ENCODE measurements at regions not wholly inside any gene's neighbourhood (a gene's known extent, or its start where the extent isn't known, plus 50 kb on each side); places are given as distances from the start of the nearest gene placed in this dataset.

DNA sequence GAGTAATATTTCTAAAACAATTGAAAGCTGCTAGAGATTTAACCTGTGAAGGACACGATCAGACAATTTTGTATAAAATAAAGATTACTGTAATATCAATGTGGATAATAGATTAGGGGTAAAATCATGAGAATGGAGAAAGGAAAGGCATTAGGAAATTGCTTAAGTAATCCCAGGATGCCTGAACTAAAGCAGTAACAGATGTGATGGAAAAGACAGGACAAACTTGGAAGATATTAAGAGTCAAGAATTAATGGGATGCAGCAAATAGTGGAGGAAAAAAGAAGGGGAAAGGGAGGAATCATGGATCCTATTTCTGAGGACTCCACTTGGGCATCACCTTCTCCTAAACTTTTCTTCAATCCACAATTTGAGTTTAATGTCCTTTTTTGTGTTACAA lies 437.1 kb upstream of the PMFBP1 start (continued):
- TF ChIP-seq ZBTB34 (CRISPR knock-in tag; IDR thresholded peaks at IDR 0.05) (no peak), BRF1 (IDR thresholded peaks at IDR 0.05; ENCODE audit: borderline replicate concordance, extremely low read depth, insufficient read length) (no peak), TAF1 (IDR thresholded peaks at IDR 0.05; ENCODE audit: control insufficient read depth, extremely low read depth, insufficient read depth, low read length, severe bottlenecking) (no peak), ZNF717 (CRISPR knock-in tag; IDR thresholded peaks at IDR 0.05) (no peak), IRF1 (CRISPR knock-in tag; IDR thresholded peaks at IDR 0.05; ENCODE audit: borderline replicate concordance) (no peak), DPF2 (IDR thresholded peaks at IDR 0.05) (no peak), GATAD2B (IDR thresholded peaks at IDR 0.05; ENCODE audit: borderline replicate concordance) (no peak), PRPF4 (IDR thresholded peaks at IDR 0.05; ENCODE audit: insufficient read depth, low read depth, low read length, poor library complexity, severe bottlenecking) (no peak), ZBTB17 (CRISPR knock-in tag; IDR thresholded peaks at IDR 0.05) (no peak), PCBP1 (IDR thresholded peaks at IDR 0.05; ENCODE audit: low read depth, low read length, poor library complexity, severe bottlenecking) (no peak), SMARCB1 (IDR thresholded peaks at IDR 0.05; ENCODE audit: insufficient read length, low read depth) (no peak), DDX20 (tag; IDR thresholded peaks at IDR 0.05; ENCODE audit: low read depth) (no peak)

Data from K562 (cell line).